SK-N-SH (cell line): ENCODE measurements at regions not wholly inside any gene's neighbourhood (a gene's known extent, or its start where the extent isn't known, plus 50 kb on each side); places are given as distances from the start of the nearest gene placed in this dataset.

Experiments
- CTCF ChIA-PET: fragments of 300-600, 350-600 bp; formaldehyde crosslinking; extraction: SDS; loops from one replicate; lab custom pipeline; 2021; lab: Yijun Ruan, JAX
- POLR2A ChIA-PET: fragments of 350-600 bp; sonication (Branson Sonifier 250); formaldehyde crosslinking; extraction: SDS; loops from one replicate; lab custom pipeline; 2020; ENCODE audit warnings: antibody characterized with exemption, inconsistent platforms; lab: Yijun Ruan, JAX
- DNase-seq: peaks from one replicate; pipeline ENCODE4 v3.0.0; 2012
- H2AFZ ChIP-seq: fragments of 200-600 bp; sonication (generic); 2 replicates; pipeline ENCODE4 v1.8.1; 2016; ENCODE audit warnings: antibody characterized with exemption, mild to moderate bottlenecking, low read depth
- H3F3A ChIP-seq: fragments of 200-600 bp; sonication (generic); replicated peaks from 2 replicates; pipeline ENCODE3; 2016; ENCODE audit warnings: antibody characterized with exemption, mild to moderate bottlenecking; ENCODE audit not compliant: insufficient read depth
- H3K27ac ChIP-seq, 2 experiments: fragments of 200-500 bp in 1 of 2; fragments of 200-600 bp in 1 of 2; sonication (Bioruptor generic) in 1 of 2; sonication (generic), shearing (Covaris generic) in 1 of 2; 2 replicates each; pipeline versions ENCODE4 v1.5.1 to v1.6.1; 2014 to 2016; ENCODE audit warnings: low read depth in 2 of 2, inconsistent platforms in 1 of 2, low read length in 1 of 2, mild to moderate bottlenecking in 1 of 2, mixed read lengths in 1 of 2
- H3K27me3 ChIP-seq: fragments of 200-600 bp; sonication (generic), shearing (Covaris generic); 2 replicates; pipeline ENCODE4 v1.6.1; 2016; ENCODE audit warnings: mixed run types; ENCODE audit not compliant: insufficient read depth
- H3K36me3 ChIP-seq, 2 experiments: fragments of 200-500 bp in 1 of 2; fragments of 200-600 bp in 1 of 2; sonication (Bioruptor generic) in 1 of 2; sonication (generic) in 1 of 2; replicated peaks in 1 of 2; 2 replicates each; pipeline versions ENCODE3 to v1.5.1; 2014 to 2016; ENCODE audit warnings: low read length in 1 of 2, mild to moderate bottlenecking in 1 of 2; ENCODE audit not compliant: insufficient read depth in 2 of 2, control insufficient read depth in 1 of 2
- H3K4me1 ChIP-seq, 2 experiments: fragments of 200-500 bp in 1 of 2; fragments of 200-600 bp in 1 of 2; sonication (Bioruptor generic) in 1 of 2; sonication (generic), shearing (Covaris generic) in 1 of 2; 2 replicates each; pipeline versions ENCODE4 v1.5.1 to v1.6.1; 2014 to 2016; ENCODE audit warnings: low read depth in 1 of 2, low read length in 1 of 2, mixed run types in 1 of 2; ENCODE audit not compliant: insufficient read depth in 2 of 2, control insufficient read depth in 1 of 2
- H3K4me2 ChIP-seq: fragments of 200-600 bp; sonication (generic), shearing (Covaris generic); 2 replicates; pipeline ENCODE4 v1.6.1; 2017; ENCODE audit warnings: mixed run types
- H3K4me3 ChIP-seq, 2 experiments: fragments of 200-500 bp in 1 of 2; fragments of 200-600 bp in 1 of 2; sonication (Bioruptor generic) in 1 of 2; sonication (generic), shearing (Covaris generic) in 1 of 2; 2 replicates each; pipeline versions ENCODE4 v1.5.1 to v1.8.1; 2014 to 2016; ENCODE audit warnings: low read depth in 2 of 2, inconsistent platforms in 1 of 2, low read length in 1 of 2, mild to moderate bottlenecking in 1 of 2, mixed read lengths in 1 of 2, moderate library complexity in 1 of 2
- H3K79me2 ChIP-seq: fragments of 200-600 bp; sonication (generic); 2 replicates; pipeline ENCODE4 v1.8.1; 2017; ENCODE audit warnings: mild to moderate bottlenecking; ENCODE audit not compliant: insufficient read depth
- H3K9ac ChIP-seq: fragments of 200-600 bp; sonication (generic); 2 replicates; pipeline ENCODE4 v1.6.1; 2017; ENCODE audit warnings: mixed run types
- H3K9me2 ChIP-seq: fragments of 200-600 bp; sonication (generic); 2 replicates; pipeline ENCODE4 v1.6.1; 2017; ENCODE audit warnings: mixed run types
- H3K9me3 ChIP-seq: fragments of 200-600 bp; sonication (generic); 2 replicates; pipeline ENCODE4 v1.6.1; 2017; ENCODE audit warnings: mixed run types, mild to moderate bottlenecking, moderate library complexity
- H4K20me1 ChIP-seq: fragments of 200-600 bp; sonication (generic); 2 replicates; pipeline ENCODE4 v1.6.1; 2017; ENCODE audit warnings: mild to moderate bottlenecking, mixed run types; ENCODE audit not compliant: insufficient read depth
- CTCF ChIP-seq: fragments of 200-600 bp; sonication (generic); IDR thresholded peaks from 2 replicates; pipeline ENCODE4 v1.6.1; 2017; ENCODE audit warnings: antibody characterized with exemption, mild to moderate bottlenecking, moderate library complexity
- MAX ChIP-seq: IDR thresholded peaks from 2 replicates; pipeline ENCODE4 v1.4.0; 2012; ENCODE audit warnings: low read depth
- MXI1 ChIP-seq: IDR thresholded peaks from 2 replicates; pipeline ENCODE4 v1.6.1; 2012; ENCODE audit warnings: mild to moderate bottlenecking, low read depth, low read length, improper control_type of control experiment
- NFIC ChIP-seq: IDR thresholded peaks from 2 replicates; pipeline ENCODE4 v1.4.0; 2012; ENCODE audit warnings: borderline replicate concordance
- NRF1 ChIP-seq: IDR thresholded peaks from 2 replicates; pipeline ENCODE4 v1.6.1; 2012; ENCODE audit warnings: low read depth, mild to moderate bottlenecking, low read length
- PBX3 ChIP-seq: IDR thresholded peaks from 2 replicates; pipeline ENCODE4; 2012
- RAD21 ChIP-seq: IDR thresholded peaks from 2 replicates; pipeline ENCODE4 v1.6.1; 2012; ENCODE audit warnings: mild to moderate bottlenecking, low read length
- RCOR1 ChIP-seq: fragments of 150-350 bp; IDR thresholded peaks from 2 replicates; pipeline ENCODE4 v1.6.1; 2017; ENCODE audit warnings: antibody characterized with exemption, low read length
- REST ChIP-seq: IDR thresholded peaks from 2 replicates; pipeline ENCODE4 v1.6.1; 2012; ENCODE audit warnings: mild to moderate bottlenecking, low read depth, low read length, moderate library complexity
- RFX5 ChIP-seq: IDR thresholded peaks from 2 replicates; pipeline ENCODE4 v1.6.1; 2012; ENCODE audit warnings: mild to moderate bottlenecking, improper control_type of control experiment, low read length
- RXRA ChIP-seq: IDR thresholded peaks from 2 replicates; pipeline ENCODE4 v1.4.0; 2012; ENCODE audit warnings: low read depth, mild to moderate bottlenecking, borderline replicate concordance
- TAF1 ChIP-seq: IDR thresholded peaks from 2 replicates; pipeline ENCODE4 v1.6.1; 2012; ENCODE audit warnings: low read depth, mild to moderate bottlenecking, low read length, moderate library complexity, borderline replicate concordance
- YY1 ChIP-seq: IDR thresholded peaks from 2 replicates; pipeline ENCODE4 v1.4.0; 2012; ENCODE audit warnings: low read depth, mild to moderate bottlenecking
- ZBTB33 ChIP-seq: IDR thresholded peaks from 2 replicates; pipeline ENCODE4 v1.4.0; 2012; ENCODE audit warnings: low read depth, borderline replicate concordance
- WGBS: methylation state at CpG from one replicate; pipeline ENCODE4 v1.1.6; 2017; ENCODE audit warnings: low lambda C conversion rate; 5-methylcytosine and 5-hydroxymethylcytosine counted together

GRCh38 chr2:120448961-120449810 lies 103.2 kb downstream of the INHBB start:
- POLR2A ChIA-PET: no interaction called here

GRCh38 chr2:120450196-120450820 lies 104.4 kb downstream of the INHBB start:
- no peaks in the 10 kb centered on the region for H3K79me2 ChIP-seq
- no peak overlapping the region for H2AFZ ChIP-seq
- no peak overlapping the region for H3K27ac ChIP-seq
- ChIA-PET POLR2A (no interaction called here), CTCF (no interaction called here)
- H3K4me2 ChIP-seq: no peak overlapping the region
- no peaks in the 10 kb centered on the region for H3K9me3 ChIP-seq
- no peaks in the 10 kb centered on the region for H4K20me1 ChIP-seq
- no peaks in the 10 kb centered on the region for H3F3A ChIP-seq
- H3K36me3 ChIP-seq: no peaks in the 10 kb centered on the region
- H3K9me2 ChIP-seq: no peaks in the 10 kb centered on the region
- no peak overlapping the region for H3K4me3 ChIP-seq
- H3K27me3 ChIP-seq: 0 out of 2 replicates have a peak, but pooled peaks cover 7% of the 10 kb centered on the region
- no peak overlapping the region for H3K9ac ChIP-seq
- DNase-seq: no peak
- 64% methylated on average over 5 of the region's 12 CpGs for WGBS
- 0 out of 4 replicates have a peak, but pooled peaks cover 0 to 5% of the 10 kb centered on the region in 2 experiments for H3K4me1 ChIP-seq
- TF ChIP-seq RAD21 (no peak), RCOR1 (no peak), RXRA (no peak), TAF1 (no peak), NRF1 (no peak), NFIC (no peak), CTCF (no peak), RFX5 (no peak), MAX (no peak), REST (no peak), MXI1 (no peak), YY1 (no peak), PBX3 (no peak), ZBTB33 (no peak)

More at GRCh38 chr2:120448961-120449810, 103.2 kb downstream of the INHBB start:
- Histone ChIP-seq H3F3A (no peaks in the 10 kb centered on the region), H3K4me3 (no peak overlapping the region), H2AFZ (no peak overlapping the region), H3K36me3 (no peaks in the 10 kb centered on the region), H3K4me2 (no peak overlapping the region), H4K20me1 (no peaks in the 10 kb centered on the region), H3K4me1 (0 out of 4 replicates have a peak, but pooled peaks cover 0 to 5% of the 10 kb centered on the region in 2 experiments), H3K9ac (no peak overlapping the region), H3K27me3 (0 out of 2 replicates have a peak, but pooled peaks cover 18% of the 10 kb centered on the region), H3K9me2 (no peaks in the 10 kb centered on the region), H3K79me2 (no peaks in the 10 kb centered on the region), H3K9me3 (no peaks in the 10 kb centered on the region), H3K27ac (no peak overlapping the region)
- DNase-seq: no peak
- CTCF ChIA-PET: no interaction called here
- TF ChIP-seq MXI1: no peak
- TF ChIP-seq NRF1: no peak
- 36% methylated on average over 11 of the region's 15 CpGs for WGBS
